ENCODE measurements at regions not wholly inside any gene's neighbourhood (a gene's known extent, or its start where the extent isn't known, plus 50 kb on each side); places are given as distances from the start of the nearest gene placed in this dataset.

DNA sequence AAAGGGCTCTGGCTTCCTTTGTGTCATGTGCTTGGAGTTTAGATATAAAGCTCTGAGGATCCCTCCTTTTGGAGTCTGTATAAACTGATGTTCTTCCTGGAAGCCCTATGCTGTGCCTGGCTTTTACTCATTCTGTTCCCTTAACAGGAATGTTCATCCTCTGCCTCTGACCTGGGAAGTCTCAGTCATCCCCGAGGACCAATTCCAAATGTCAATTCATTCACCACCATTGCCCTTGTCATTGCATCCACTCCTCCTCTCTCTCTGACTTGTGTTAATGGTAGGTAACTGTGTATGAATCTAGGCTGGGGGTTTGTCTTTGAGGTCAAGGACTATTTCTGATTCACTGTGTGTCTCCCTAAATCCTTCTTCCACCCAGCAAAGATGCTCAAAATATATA, 204.2 kb upstream of the CAMK1G start:
- no peak for TF ChIP-seq POLR2A (IDR thresholded peaks at IDR 0.05)
- TF ChIP-seq POLR2AphosphoS5 (IDR thresholded peaks at IDR 0.05), result no peak
- TF ChIP-seq EP300 (IDR thresholded peaks at IDR 0.05), result no peak

Measured in sigmoid colon (tissue), 4 donors.